H9 (cell line): ENCODE measurements at regions not wholly inside any gene's neighbourhood (a gene's known extent, or its start where the extent isn't known, plus 50 kb on each side); places are given as distances from the start of the nearest gene placed in this dataset.

Experiments
- DNase-seq: peaks from one replicate; pipeline ENCODE4 v3.0.0-alpha.2; 2017
- H2AFZ ChIP-seq: one replicate; pipeline ENCODE4 v1.6.1; 2013; ENCODE audit warnings: mild to moderate bottlenecking, low read length, control low read depth, moderate library complexity
- H2AK5ac ChIP-seq: 2 replicates; pipeline ENCODE4 v1.6.1; 2013; ENCODE audit warnings: low read length, control low read depth, mixed read lengths; ENCODE audit not compliant: insufficient read length
- H2BK120ac ChIP-seq: one replicate; pipeline ENCODE4 v1.6.1; 2013; ENCODE audit warnings: low read depth, mild to moderate bottlenecking, low read length, control low read depth, inconsistent platforms; ENCODE audit not compliant: poor library complexity, severe bottlenecking
- H2BK12ac ChIP-seq: 2 replicates; pipeline ENCODE4 v1.6.1; 2013; ENCODE audit warnings: low read length, control low read depth, mixed read lengths, low read depth; ENCODE audit not compliant: insufficient read length
- H2BK15ac ChIP-seq: 2 replicates; pipeline ENCODE4 v1.6.1; 2013; ENCODE audit warnings: low read depth, low read length, control low read depth
- H2BK20ac ChIP-seq: one replicate; pipeline ENCODE4 v1.6.1; 2013; ENCODE audit warnings: low read depth, mild to moderate bottlenecking, low read length, control low read depth, inconsistent platforms; ENCODE audit not compliant: poor library complexity, severe bottlenecking
- H2BK5ac ChIP-seq: 2 replicates; pipeline ENCODE4 v1.6.1; 2013; ENCODE audit warnings: low read length, control low read depth, mixed read lengths; ENCODE audit not compliant: insufficient read length
- H3K14ac ChIP-seq: 2 replicates; pipeline ENCODE4 v1.6.1; 2013; ENCODE audit warnings: low read length, control low read depth; ENCODE audit not compliant: insufficient read depth
- H3K18ac ChIP-seq: 2 replicates; pipeline ENCODE4 v1.6.1; 2013; ENCODE audit warnings: low read depth, mild to moderate bottlenecking, mixed read lengths, low read length, control low read depth; ENCODE audit not compliant: insufficient read length
- H3K23ac ChIP-seq: 2 replicates; pipeline ENCODE4 v1.6.1; 2013; ENCODE audit warnings: low read length, control low read depth, mixed read lengths, low read depth; ENCODE audit not compliant: insufficient read length
- H3K23me2 ChIP-seq: 2 replicates; pipeline ENCODE4 v1.6.1; 2013; ENCODE audit warnings: low read depth, mild to moderate bottlenecking, mixed read lengths, low read length, control low read depth; ENCODE audit not compliant: insufficient read length, poor library complexity, severe bottlenecking
- H3K27ac ChIP-seq: 2 replicates; pipeline ENCODE4 v1.5.1; 2013; ENCODE audit warnings: low read length, control low read depth, mixed read lengths, low read depth; ENCODE audit not compliant: insufficient read length
- H3K27me3 ChIP-seq: 2 replicates; pipeline ENCODE4 v1.6.1; 2013; ENCODE audit warnings: low read length, control low read depth, inconsistent platforms; ENCODE audit not compliant: insufficient read depth
- H3K4ac ChIP-seq: 2 replicates; pipeline ENCODE4 v1.6.1; 2013; ENCODE audit warnings: low read depth, mild to moderate bottlenecking, control low read depth, inconsistent platforms, low read length, moderate library complexity
- H3K4me1 ChIP-seq: 2 replicates; pipeline ENCODE4 v1.6.1; 2013; ENCODE audit warnings: low read length, control low read depth, inconsistent platforms; ENCODE audit not compliant: insufficient read depth
- H3K4me2 ChIP-seq: 2 replicates; pipeline ENCODE4 v1.6.1; 2013; ENCODE audit warnings: low read length, control low read depth, mixed read lengths; ENCODE audit not compliant: insufficient read length, insufficient read depth
- H3K56ac ChIP-seq: 2 replicates; pipeline ENCODE4 v1.6.1; 2013; ENCODE audit warnings: low read depth, mild to moderate bottlenecking, mixed read lengths, low read length, control low read depth; ENCODE audit not compliant: insufficient read length
- H3K79me1 ChIP-seq: 2 replicates; pipeline ENCODE4 v1.6.1; 2013; ENCODE audit warnings: low read depth, mild to moderate bottlenecking, moderate library complexity, low read length, control low read depth, inconsistent platforms; ENCODE audit not compliant: insufficient read depth, poor library complexity, severe bottlenecking
- H3K79me2 ChIP-seq: 2 replicates; pipeline ENCODE4 v1.6.1; 2013; ENCODE audit warnings: low read length, control low read depth, inconsistent platforms; ENCODE audit not compliant: insufficient read depth
- H3K9ac ChIP-seq: 2 replicates; pipeline ENCODE4 v1.6.1; 2013; ENCODE audit warnings: low read length, control low read depth, mixed read lengths; ENCODE audit not compliant: insufficient read length; ENCODE audit errors: extremely low read depth
- H3K9me3 ChIP-seq: one replicate; pipeline ENCODE4 v1.6.1; 2013; ENCODE audit warnings: low read depth, low read length, inconsistent platforms; ENCODE audit not compliant: control insufficient read depth
- H3T11ph ChIP-seq: one replicate; pipeline ENCODE4 v1.6.1; 2013; ENCODE audit warnings: mild to moderate bottlenecking, low read length, control low read depth, inconsistent platforms
- H4K20me1 ChIP-seq: one replicate; pipeline ENCODE4 v1.6.1; 2013; ENCODE audit not compliant: control insufficient read depth, insufficient read length, insufficient read depth
- H4K5ac ChIP-seq: 2 replicates; pipeline ENCODE4 v1.6.1; 2013; ENCODE audit warnings: low read depth, mild to moderate bottlenecking, mixed read lengths, low read length, control low read depth; ENCODE audit not compliant: insufficient read length
- H4K8ac ChIP-seq: replicated peaks from 2 replicates; pipeline ENCODE4 v1.6.1; 2013; ENCODE audit warnings: low read length, control low read depth, mixed read lengths, low read depth; ENCODE audit not compliant: insufficient read length
- H4K91ac ChIP-seq: 2 replicates; pipeline ENCODE4 v1.6.1; 2013; ENCODE audit warnings: low read depth, mild to moderate bottlenecking, moderate library complexity, mixed read lengths, low read length, control low read depth; ENCODE audit not compliant: insufficient read length
- H3K27ac Mint-ChIP-seq, 3 experiments: 2 replicates in 2 of 3; 3 replicates in 1 of 3; pipeline ENCODE4 v1.8.0; 2020 to 2021; ENCODE audit warnings: mixed read lengths in 3 of 3, mild to moderate bottlenecking in 1 of 3, moderate library complexity in 1 of 3
- H3K27me3 Mint-ChIP-seq: 2 replicates; pipeline ENCODE4 v1.8.0; 2021; ENCODE audit warnings: low read depth, mild to moderate bottlenecking, moderate library complexity, mixed read lengths
- H3K36me3 Mint-ChIP-seq, 3 experiments: 2 replicates in 2 of 3; 3 replicates in 1 of 3; pipeline ENCODE4 v1.8.0; 2020 to 2021; ENCODE audit warnings: low read depth in 3 of 3, mixed read lengths in 3 of 3; ENCODE audit not compliant: insufficient read depth in 1 of 3
- H3K4me1 Mint-ChIP-seq, 2 experiments: 2 replicates each; pipeline ENCODE4 v1.8.0; 2020; ENCODE audit warnings: mixed read lengths in 2 of 2
- H3K4me3 Mint-ChIP-seq, 2 experiments: 2 replicates in 1 of 2; 3 replicates in 1 of 2; pipeline ENCODE4 v1.8.0; 2020 to 2021; ENCODE audit warnings: mild to moderate bottlenecking in 2 of 2, mixed read lengths in 2 of 2, moderate library complexity in 1 of 2
- H3K9me3 Mint-ChIP-seq, 2 experiments: 2 replicates in 1 of 2; 3 replicates in 1 of 2; pipeline ENCODE4 v1.8.0; 2020; ENCODE audit warnings: mild to moderate bottlenecking in 2 of 2, mixed read lengths in 2 of 2, moderate library complexity in 1 of 2
- CTCF ChIP-seq: fragments of 200-600 bp; sonication (generic); conservative IDR thresholded peaks from 3 replicates; pipeline ENCODE4 v1.8.0; 2021; ENCODE audit warnings: antibody characterized with exemption, mild to moderate bottlenecking
- WGBS: extraction: QIAGEN DNeasy Blood & Tissue Kit; methylation state at CpG from one replicate; pipeline ENCODE4 v1.1.7; 2013; ENCODE audit warnings: missing lambda C conversion rate, low lambda C conversion rate, mixed read lengths; ENCODE audit not compliant: insufficient read length; ENCODE audit errors: extremely low coverage; 5-methylcytosine and 5-hydroxymethylcytosine counted together

GRCh38 chr4:96523611-96524010, 683.7 kb downstream of the PDHA2 start:
- Histone ChIP-seq H3K79me2 (no peaks in the 10 kb centered on the region), H3K27me3 (no peaks in the 10 kb centered on the region), H3K79me1 (no peaks in the 10 kb centered on the region), H3K9me3 (no peaks in the 10 kb centered on the region), H2BK15ac (no peak overlapping the region), H3K23ac (no peak overlapping the region), H2BK5ac (no peak overlapping the region), H2AFZ (no peak overlapping the region), H3K27ac (no peak overlapping the region), H3K4ac (no peak overlapping the region), H2BK120ac (no peak overlapping the region), H3K56ac (no peak overlapping the region), H3K9ac (no peak overlapping the region), H2BK20ac (no peak overlapping the region), H4K91ac (no peak overlapping the region), H3K4me2 (no peak overlapping the region), H4K5ac (no peak overlapping the region), H3K23me2 (no peaks in the 10 kb centered on the region), H2BK12ac (no peak overlapping the region), H4K8ac (no peak overlapping the region), H4K20me1 (no peaks in the 10 kb centered on the region), H3K14ac (no peak overlapping the region), H3T11ph (no peak overlapping the region), H2AK5ac (no peak overlapping the region), H3K4me1 (no peaks in the 10 kb centered on the region), H3K18ac (no peak overlapping the region)
- no peaks in the 10 kb centered on the region for H3K27me3 Mint-ChIP-seq
- WGBS, result no CpG with 5 or more reads among the region's 5 CpGs
- H3K4me1 Mint-ChIP-seq, result no peaks in the 10 kb centered on the region
- no peak for TF ChIP-seq CTCF
- H3K27ac Mint-ChIP-seq, result no peak overlapping the region
- DNase-seq, result no peak
- H3K4me3 Mint-ChIP-seq, result no peak overlapping the region
- H3K36me3 Mint-ChIP-seq, result peaks cover 0 to 14% (median 4%) of the 10 kb centered on the region in 3 experiments; a peak in 3 of 7 replicates
- H3K9me3 Mint-ChIP-seq, result peaks cover 7 to 8% of the 10 kb centered on the region in 2 experiments; a peak in 2 of 5 replicates
